HG03558 (cell line): ENCODE measurements at regions not wholly inside any gene's neighbourhood (a gene's known extent, or its start where the extent isn't known, plus 50 kb on each side); places are given as distances from the start of the nearest gene placed in this dataset.
"Not testable (repeated sequence)": the region's sequence is repeated elsewhere in the genome, so short reads cannot be mapped to it uniquely, and the experiment has no call there.

Source experiments
- ATAC-seq: cut with Tn5 transposase; IDR thresholded peaks from one replicate; pipeline ENCODE4 v1.9.1; 2021; ENCODE audit warnings: moderate number of reproducible peaks; ENCODE audit not compliant: unreplicated experiment; ENCODE audit errors: extremely low read depth

GRCh38 chr13:83048419-83048818 is 833.9 kb downstream of the SLITRK1 start:
- no peak for ATAC-seq

- no peak for ATAC-seq
These were observed 857.2 kb downstream of the SLITRK1 start for GRCh38 chr13:83024955-83025594.

- no peak for ATAC-seq
These were observed 858.0 kb downstream of the SLITRK1 start for GRCh38 chr13:83024232-83024631.

- ATAC-seq: no peak
These were observed 862.3 kb downstream of the SLITRK1 start for GRCh38 chr13:83019986-83020385.

- ATAC-seq: no peak
These were observed 872.3 kb downstream of the SLITRK1 start for GRCh38 chr13:83009987-83010386.

- ATAC-seq: no peak
These were observed 873.9 kb downstream of the SLITRK1 start for GRCh38 chr13:83008212-83008929.

- ATAC-seq: no peak
These were observed 875.0 kb downstream of the SLITRK1 start for GRCh38 chr13:83007226-83007625.

GRCh38 chr13:83003185-83003584 is 879.1 kb downstream of the SLITRK1 start:
- no peak for ATAC-seq

GRCh38 chr13:82993417-82993816 is 888.9 kb downstream of the SLITRK1 start:
- ATAC-seq: no peak

GRCh38 chr13:82976499-82976898 is 905.8 kb downstream of the SLITRK1 start:
- ATAC-seq: no peak

- ATAC-seq: no peak
These were observed 918.8 kb downstream of the SLITRK1 start for GRCh38 chr13:82963226-82964099.

GRCh38 chr13:82962397-82962796 is 919.9 kb downstream of the SLITRK1 start:
- ATAC-seq: no peak

GRCh38 chr13:82961757-82962156 is 920.5 kb downstream of the SLITRK1 start:
- no peak for ATAC-seq

GRCh38 chr13:82952336-82952735 is 929.9 kb downstream of the SLITRK1 start:
- not testable (repeated sequence) for ATAC-seq

- ATAC-seq: no peak
These were observed 934.6 kb downstream of the SLITRK1 start for GRCh38 chr13:82947683-82948082.

- ATAC-seq: no peak
These were observed 935.1 kb downstream of the SLITRK1 start for GRCh38 chr13:82947191-82947621.

- ATAC-seq: no peak
These were observed 943.6 kb downstream of the SLITRK1 start for GRCh38 chr13:82938644-82939043.

- ATAC-seq: no peak
These were observed 948.3 kb downstream of the SLITRK1 start for GRCh38 chr13:82934000-82934399.

- no peak for ATAC-seq
These were observed 957.2 kb downstream of the SLITRK1 start for GRCh38 chr13:82925114-82925513.

GRCh38 chr13:82917984-82918383 is 964.3 kb downstream of the SLITRK1 start:
- ATAC-seq: no peak

- no peak for ATAC-seq
These were observed 969.7 kb downstream of the SLITRK1 start for GRCh38 chr13:82912564-82912963.
